HEK293T (cell line): ENCODE measurements at regions not wholly inside any gene's neighbourhood (a gene's known extent, or its start where the extent isn't known, plus 50 kb on each side); places are given as distances from the start of the nearest gene placed in this dataset.
"Not testable (repeated sequence)": the region's sequence is repeated elsewhere in the genome, so short reads cannot be mapped to it uniquely, and the experiment has no call there.

Source experiments
- CTCF ChIA-PET: fragments of 350-600 bp; formaldehyde crosslinking; extraction: SDS; loops from one replicate; lab custom pipeline; 2021; ENCODE audit warnings: antibody characterized with exemption, inconsistent platforms; lab: Yijun Ruan, JAX
- POLR2A ChIA-PET: fragments of 350-600 bp; formaldehyde crosslinking; extraction: SDS; loops from one replicate; lab custom pipeline; 2020; ENCODE audit warnings: antibody characterized with exemption, inconsistent platforms; lab: Yijun Ruan, JAX
- DNase-seq: peaks from one replicate; pipeline ENCODE4 v3.0.0; 2012; ENCODE audit warnings: mixed read lengths; ENCODE audit errors: extremely low spot score
- ARNT ChIP-seq: fragments of 450-650 bp; IDR thresholded peaks from 2 replicates; pipeline ENCODE4 v1.6.1; 2017; ENCODE audit warnings: mild to moderate bottlenecking
- BHLHE40 ChIP-seq: fragments of 450-650 bp; IDR thresholded peaks from 2 replicates; pipeline ENCODE4 v1.6.1; 2016; ENCODE audit warnings: mild to moderate bottlenecking, moderate library complexity, borderline replicate concordance
- CTBP1 ChIP-seq: fragments of 450-650 bp; IDR thresholded peaks from 2 replicates; pipeline ENCODE4 v1.6.1; 2016; ENCODE audit warnings: borderline replicate concordance
- ELF4 ChIP-seq: fragments of 450-650 bp; IDR thresholded peaks from 2 replicates; pipeline ENCODE4 v1.6.1; 2017; ENCODE audit warnings: antibody characterized with exemption
- FOXA1 ChIP-seq: fragments of 450-650 bp; IDR thresholded peaks from 2 replicates; pipeline ENCODE4 v1.6.1; 2016; ENCODE audit warnings: mild to moderate bottlenecking
- FOXK2 ChIP-seq: fragments of 450-650 bp; IDR thresholded peaks from 2 replicates; pipeline ENCODE4 v1.6.1; 2016; ENCODE audit warnings: mild to moderate bottlenecking
- FOXM1 ChIP-seq: fragments of 450-650 bp; IDR thresholded peaks from 2 replicates; pipeline ENCODE4 v1.6.1; 2017; ENCODE audit warnings: mild to moderate bottlenecking, borderline replicate concordance
- HDGF ChIP-seq: fragments of 450-650 bp; IDR thresholded peaks from 2 replicates; pipeline ENCODE4 v1.6.1; 2017; ENCODE audit warnings: antibody characterized with exemption, borderline replicate concordance
- L3MBTL2 ChIP-seq: fragments of 450-650 bp; conservative IDR thresholded peaks from 2 replicates; pipeline ENCODE4 v1.6.1; 2016; ENCODE audit warnings: mild to moderate bottlenecking
- LEF1 ChIP-seq: fragments of 450-650 bp; IDR thresholded peaks from 2 replicates; pipeline ENCODE4 v1.6.1; 2017; ENCODE audit warnings: mild to moderate bottlenecking, borderline replicate concordance
- NFRKB ChIP-seq: fragments of 450-650 bp; IDR thresholded peaks from 2 replicates; pipeline ENCODE4 v1.6.1; 2016; ENCODE audit warnings: mild to moderate bottlenecking, moderate library complexity
- PKNOX1 ChIP-seq: fragments of 450-650 bp; IDR thresholded peaks from 2 replicates; pipeline ENCODE4 v1.6.1; 2016
- SP1 ChIP-seq: fragments of 450-650 bp; IDR thresholded peaks from 2 replicates; pipeline ENCODE4 v1.6.1; 2017
- SUZ12 ChIP-seq: fragments of 450-650 bp; IDR thresholded peaks from 2 replicates; pipeline ENCODE4 v1.6.1; 2016; ENCODE audit warnings: mild to moderate bottlenecking
- TARDBP ChIP-seq: fragments of 450-650 bp; IDR thresholded peaks from 2 replicates; pipeline ENCODE4 v1.6.1; 2016
- ZNF384 ChIP-seq: fragments of 450-650 bp; IDR thresholded peaks from 2 replicates; pipeline ENCODE4 v1.6.1; 2016

GRCh38 chr22:35177811-35178210 lies 79.5 kb upstream of the HMGXB4 start:
- TF ChIP-seq CTBP1 (no peak), ELF4 (no peak), FOXM1 (no peak), FOXA1 (no peak), FOXK2 (no peak), SP1 (no peak), BHLHE40 (no peak), TARDBP (no peak), ARNT (no peak)
- no peak for DNase-seq
- CTCF ChIA-PET = interaction anchor here (0.5 to 1.4 kb wide), 4 partner anchors 27 to 162 kb away, joined by 3 to 4 read pairs (median 3); no protein-coding TSS in a partner anchor
- POLR2A ChIA-PET = no interaction called here

- POLR2A ChIA-PET = no interaction called here
- no peak for DNase-seq
- no peak for TF ChIP-seq FOXA1
- TF ChIP-seq TARDBP = no peak
- TF ChIP-seq SUZ12 = no peak
- TF ChIP-seq PKNOX1 = no peak
- no peak for TF ChIP-seq ELF4
- no peak for TF ChIP-seq FOXM1
- TF ChIP-seq CTBP1 = no peak
- no peak for TF ChIP-seq ZNF384
- no peak for TF ChIP-seq LEF1
- no peak for TF ChIP-seq L3MBTL2
- TF ChIP-seq FOXK2 = no peak
- TF ChIP-seq SP1 = no peak
- CTCF ChIA-PET = interaction anchor here (0.6 to 1.4 kb wide), 3 partner anchors 27 to 99 kb away, joined by 3 to 4 read pairs (median 3); no protein-coding TSS in a partner anchor
Measured at GRCh38 chr22:35178446-35178845, 78.8 kb upstream of the HMGXB4 start.

DNA sequence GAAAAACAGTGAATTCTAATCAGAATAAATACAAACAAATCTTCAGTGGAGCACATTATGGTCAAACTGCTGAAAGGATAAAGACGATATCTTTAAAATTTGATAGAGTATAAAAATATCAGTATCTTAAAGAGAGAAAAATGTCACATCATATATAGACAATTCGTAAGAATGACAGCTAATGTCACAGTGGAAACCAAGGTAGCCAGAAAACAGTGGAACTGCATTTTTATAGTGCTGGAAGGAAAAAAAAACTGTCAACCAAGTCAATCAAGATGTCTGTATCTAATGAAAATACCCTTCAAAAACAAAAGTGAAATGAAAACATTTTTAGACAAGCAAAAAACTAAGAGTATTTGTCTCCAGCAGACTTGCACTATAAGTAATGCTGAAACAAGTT lies 73.4 kb upstream of the HMGXB4 start:
- no peak for DNase-seq
- TF ChIP-seq HDGF (no peak), LEF1 (no peak)
- ChIA-PET CTCF (no interaction called here), POLR2A (no interaction called here)

GRCh38 chr22:35186492-35186891 lies 70.8 kb upstream of the HMGXB4 start:
- TF ChIP-seq CTBP1 (no peak), FOXA1 (no peak), NFRKB (no peak), LEF1 (no peak), L3MBTL2 (no peak), FOXK2 (no peak), SP1 (no peak), SUZ12 (no peak), TARDBP (no peak), ELF4 (no peak), FOXM1 (no peak), PKNOX1 (no peak), ARNT (no peak), ZNF384 (no peak), HDGF (no peak), BHLHE40 (no peak)
- no peak for DNase-seq
- CTCF ChIA-PET = interaction anchor here (0.6 kb wide), 1 partner anchor 1265 kb away, joined by 3 read pairs; no protein-coding TSS in a partner anchor
- POLR2A ChIA-PET = no interaction called here

DNA sequence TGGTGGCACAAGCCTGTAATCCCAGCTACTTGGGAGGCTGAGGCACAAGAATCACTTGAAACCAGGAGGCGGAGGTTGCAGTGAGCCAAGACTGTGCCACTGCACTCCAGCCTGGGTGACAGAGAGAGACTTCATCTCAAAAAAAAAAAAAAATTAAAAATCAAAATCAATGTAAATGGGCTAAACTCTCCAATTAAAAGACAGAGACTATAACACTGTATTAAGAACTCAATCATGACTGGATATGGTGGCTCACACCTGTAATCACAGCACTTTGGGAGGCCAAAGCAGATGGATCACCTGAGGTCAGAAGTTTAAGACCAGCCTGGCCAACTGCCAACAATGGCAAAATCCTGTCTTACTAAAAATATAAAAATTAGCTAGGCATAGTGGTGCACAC lies 68.4 kb upstream of the HMGXB4 start:
- DNase-seq, CTCF ChIA-PET, POLR2A ChIA-PET: not testable (repeated sequence)

DNA sequence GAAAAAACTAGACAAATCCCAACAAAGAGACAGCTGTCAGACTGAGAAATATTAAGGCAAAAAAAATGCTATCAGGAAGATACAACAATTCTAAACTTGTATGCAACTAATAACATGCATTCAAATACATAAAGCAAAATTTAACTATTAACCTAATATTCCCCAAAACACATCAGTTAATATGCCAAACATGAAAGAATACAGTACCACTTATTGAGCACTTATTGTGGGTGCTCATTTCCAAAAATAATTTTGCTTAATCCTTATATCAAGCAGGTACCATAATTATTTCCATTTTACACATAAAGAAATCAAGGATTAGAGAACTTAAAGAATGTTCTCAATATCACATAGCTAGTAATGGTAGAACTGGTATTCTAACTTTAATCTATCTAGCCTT lies 67.7 kb upstream of the HMGXB4 start:
- TF ChIP-seq CTBP1 = no peak
- no peak for TF ChIP-seq TARDBP
- no peak for TF ChIP-seq BHLHE40
- TF ChIP-seq ARNT = no peak
- TF ChIP-seq NFRKB = no peak
- no peak for TF ChIP-seq L3MBTL2
- TF ChIP-seq FOXK2 = no peak
- no peak for TF ChIP-seq SP1
- TF ChIP-seq SUZ12 = no peak
- TF ChIP-seq LEF1 = no peak
- TF ChIP-seq PKNOX1 = no peak
- TF ChIP-seq ZNF384 = no peak
- TF ChIP-seq HDGF = no peak
- ChIA-PET POLR2A (no interaction called here), CTCF (interaction anchor here (0.7 kb wide), 1 partner anchor 952 kb away, joined by 3 read pairs; no protein-coding TSS in a partner anchor)
- no peak for DNase-seq

DNA sequence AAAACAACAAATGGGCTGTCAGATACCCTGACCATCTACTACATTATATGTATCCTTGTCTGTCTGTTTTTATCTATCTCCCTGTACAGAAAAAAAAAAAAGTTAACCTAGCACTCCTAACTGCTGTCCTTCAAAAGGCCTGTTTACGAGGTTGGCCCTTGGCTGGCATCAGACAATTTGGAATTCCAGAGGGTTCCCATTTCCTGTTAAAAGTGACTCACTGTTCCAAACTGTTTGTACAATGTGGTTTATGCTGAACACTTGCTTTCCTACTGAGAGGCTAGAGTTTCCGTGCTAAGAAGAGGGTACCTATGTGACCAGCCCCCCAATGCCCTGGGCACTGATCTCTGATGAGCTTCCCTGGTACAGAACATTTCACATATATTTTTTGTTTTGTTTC lies 65.9 kb upstream of the HMGXB4 start:
- no peak for DNase-seq

More for the DNA sequence above, 65.9 kb upstream of the HMGXB4 start:
- ChIA-PET CTCF (no interaction called here), POLR2A (no interaction called here)
- no peak for TF ChIP-seq FOXA1
- no peak for TF ChIP-seq ELF4
- TF ChIP-seq L3MBTL2 = no peak
- TF ChIP-seq FOXM1 = no peak
- TF ChIP-seq SP1 = no peak
- TF ChIP-seq SUZ12 = no peak
- no peak for TF ChIP-seq ZNF384
